K562 (cell line): ENCODE measurements at regions not wholly inside any gene's neighbourhood (a gene's known extent, or its start where the extent isn't known, plus 50 kb on each side); places are given as distances from the start of the nearest gene placed in this dataset.

Experiments
- BRD9 ChIP-seq: fragments of 450-650 bp; IDR thresholded peaks from 2 replicates; pipeline ENCODE4 v1.6.1; 2018; ENCODE audit warnings: low read depth; ENCODE audit not compliant: partially characterized antibody
- EP400 ChIP-seq: fragments of 450-650 bp; IDR thresholded peaks from 2 replicates; pipeline ENCODE4 v1.6.1; 2017; ENCODE audit warnings: antibody characterized with exemption, mild to moderate bottlenecking, moderate library complexity
- ERF ChIP-seq: fragments of 450-650 bp; formaldehyde crosslinking; IDR thresholded peaks from 2 replicates; pipeline ENCODE4 v1.4.0; 2020; ENCODE audit warnings: mild to moderate bottlenecking, mixed read lengths
- FOXK2 ChIP-seq, 2 experiments: fragments of 450-650 bp; IDR thresholded peaks in 1 of 2; conservative IDR thresholded peaks in 1 of 2; 2 replicates each; pipeline ENCODE4 v1.6.1; 2016; ENCODE audit warnings: low read depth in 2 of 2, mild to moderate bottlenecking in 1 of 2
- GABPB2 ChIP-seq: fragments of 250-450 bp; sonication (Bioruptor Pico); conservative IDR thresholded peaks from 2 replicates; pipeline ENCODE4 v1.5.1; 2021; ENCODE audit warnings: mild to moderate bottlenecking
- HMGXB4 ChIP-seq: sonication (generic); formaldehyde crosslinking; IDR thresholded peaks from 2 replicates; pipeline ENCODE4 v1.8.1; 2023; ENCODE audit warnings: mild to moderate bottlenecking, missing genetic modification reagents
- HNRNPLL ChIP-seq: fragments of 200-400 bp; formaldehyde crosslinking; IDR thresholded peaks from 2 replicates; pipeline ENCODE4 v1.6.1; 2017; ENCODE audit warnings: low read length, low read depth, mild to moderate bottlenecking; ENCODE audit not compliant: poor library complexity, severe bottlenecking
- JUND ChIP-seq, 2 experiments: IDR thresholded peaks; 2 replicates in 1 of 2; 3 replicates in 1 of 2; pipeline ENCODE4 v1.6.1; 2011; ENCODE audit warnings: borderline replicate concordance in 2 of 2, low read depth in 2 of 2, low read length in 2 of 2, improper control_type of control experiment in 1 of 2, missing biosample characterization in 1 of 2, missing genetic modification characterization in 1 of 2, missing genetic modification reagents in 1 of 2
- KLF16 ChIP-seq: IDR thresholded peaks from 2 replicates; pipeline ENCODE4 v1.6.1; 2016; ENCODE audit warnings: antibody characterized with exemption
- PML ChIP-seq: IDR thresholded peaks from 2 replicates; pipeline ENCODE4 v1.6.1; 2012; ENCODE audit warnings: low read length, inconsistent platforms
- RBM15 ChIP-seq: fragments of 200-400 bp; formaldehyde crosslinking; IDR thresholded peaks from 2 replicates; pipeline ENCODE4 v1.6.1; 2018; ENCODE audit warnings: mild to moderate bottlenecking, low read length, moderate library complexity; ENCODE audit not compliant: insufficient read depth
- SMAD2 ChIP-seq: fragments of 150-350 bp; IDR thresholded peaks from 2 replicates; pipeline ENCODE4 v1.6.1; 2014; ENCODE audit warnings: low read depth, mild to moderate bottlenecking, low read length
- SOX6 ChIP-seq: fragments of 450-650 bp; IDR thresholded peaks from 2 replicates; pipeline ENCODE4 v1.6.1; 2014; ENCODE audit warnings: mild to moderate bottlenecking
- SUPT5H ChIP-seq: fragments of 450-650 bp; IDR thresholded peaks from 2 replicates; pipeline ENCODE4 v1.6.1; 2016
- TEAD4 ChIP-seq, 2 experiments: sonication (generic) in 1 of 2; formaldehyde crosslinking in 1 of 2; IDR thresholded peaks; 2 replicates each; pipeline versions ENCODE4 v1.6.1 to v1.8.0; 2012 to 2022; ENCODE audit warnings: borderline replicate concordance in 1 of 2, inconsistent platforms in 1 of 2, low read length in 1 of 2, mild to moderate bottlenecking in 1 of 2, missing genetic modification reagents in 1 of 2
- ZFP1 ChIP-seq: fragments of 450-650 bp; formaldehyde crosslinking; IDR thresholded peaks from 2 replicates; pipeline ENCODE4 v1.4.0; 2020; ENCODE audit warnings: mild to moderate bottlenecking, mixed read lengths
- ZFP36 ChIP-seq: fragments of 150-350 bp; IDR thresholded peaks from 2 replicates; pipeline ENCODE4 v1.6.1; 2018; ENCODE audit warnings: low read length, low read depth; ENCODE audit not compliant: partially characterized antibody
- ZNF263 ChIP-seq: sonication (generic); formaldehyde crosslinking; IDR thresholded peaks from 2 replicates; pipeline ENCODE4 v1.8.0; 2022; ENCODE audit warnings: mild to moderate bottlenecking, missing genetic modification reagents, borderline replicate concordance
- ZNF584 ChIP-seq: fragments of 200-800 bp; sonication (Bioruptor generic); IDR thresholded peaks from 2 replicates; pipeline ENCODE4 v1.6.1; 2016; ENCODE audit warnings: low read depth, mild to moderate bottlenecking, missing genetic modification characterization, missing compliant biosample characterization
- ZNF589 ChIP-seq: fragments of 200-800 bp; sonication (Bioruptor generic); IDR thresholded peaks from 2 replicates; pipeline ENCODE4 v1.6.1; 2016; ENCODE audit warnings: low read depth, missing genetic modification characterization, missing compliant biosample characterization
- ZNF707 ChIP-seq: fragments of 250-450 bp; sonication (Bioruptor Pico); conservative IDR thresholded peaks from 2 replicates; pipeline ENCODE4 v1.8.0; 2022; ENCODE audit warnings: inconsistent platforms, mild to moderate bottlenecking, moderate library complexity
- ZNF764 ChIP-seq: fragments of 250-450 bp; sonication (Bioruptor Pico); IDR thresholded peaks from 2 replicates; pipeline ENCODE4 v1.4.0; 2020; ENCODE audit warnings: low read depth, mild to moderate bottlenecking, moderate library complexity
- ZSCAN32 ChIP-seq: fragments of 450-650 bp; formaldehyde crosslinking; IDR thresholded peaks from 2 replicates; pipeline ENCODE4 v1.4.0; 2020; ENCODE audit warnings: mild to moderate bottlenecking, moderate library complexity
- TF ChIP-seq, protein P1 (sequence below): IDR thresholded peaks from 3 replicates; pipeline ENCODE4 v1.6.1; 2011; ENCODE audit warnings: borderline replicate concordance, mild to moderate bottlenecking; ENCODE audit not compliant: insufficient read length, insufficient read depth
- TF ChIP-seq, protein P2 (sequence below): sonication (generic); formaldehyde crosslinking; IDR thresholded peaks from 2 replicates; pipeline ENCODE4 v1.9.0; 2022; ENCODE audit warnings: mild to moderate bottlenecking, missing genetic modification reagents

GRCh38 chr6:27687154-27688013 is 214.5 kb upstream of the ZNF184 start (continued):
- TF ChIP-seq, protein P1, sequence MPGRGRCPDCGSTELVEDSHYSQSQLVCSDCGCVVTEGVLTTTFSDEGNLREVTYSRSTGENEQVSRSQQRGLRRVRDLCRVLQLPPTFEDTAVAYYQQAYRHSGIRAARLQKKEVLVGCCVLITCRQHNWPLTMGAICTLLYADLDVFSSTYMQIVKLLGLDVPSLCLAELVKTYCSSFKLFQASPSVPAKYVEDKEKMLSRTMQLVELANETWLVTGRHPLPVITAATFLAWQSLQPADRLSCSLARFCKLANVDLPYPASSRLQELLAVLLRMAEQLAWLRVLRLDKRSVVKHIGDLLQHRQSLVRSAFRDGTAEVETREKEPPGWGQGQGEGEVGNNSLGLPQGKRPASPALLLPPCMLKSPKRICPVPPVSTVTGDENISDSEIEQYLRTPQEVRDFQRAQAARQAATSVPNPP = no peak
- TF ChIP-seq ZNF584 (CRISPR knock-in tag) (no peak), KLF16 (peak; percentile 37; the same call in 1 of the 2 replicates), ZSCAN32 (peak; percentile 36; the same call in 1 of the 2 replicates), GABPB2 (CRISPR knock-in tag) (no peak), HNRNPLL (peak; percentile 64), ZNF707 (CRISPR knock-in tag) (no peak), EP400 (peak; percentile 23; the same call in 1 of the 2 replicates), SMAD2 (no peak), SOX6 (peak; percentile 95), ZNF263 (CRISPR knock-in tag) (peak; percentile 16; the same call in 1 of the 2 replicates), ERF (CRISPR knock-in tag) (0 out of 2 replicates have a peak, but pooled peaks have one; percentile 60), RBM15 (no peak), SUPT5H (no peak), ZFP1 (no peak), FOXK2 (conservative IDR thresholded peaks at IDR 0.05 in 1 of 2, IDR thresholded peaks at IDR 0.05 in 1 of 2; ENCODE audit: low read depth in 2 of 2) (peak; percentile 22 to 45; a peak in 2 of 4 replicates), ZFP36 (peak; percentile 27), ZNF589 (CRISPR knock-in tag) (0 out of 2 replicates have a peak, but pooled peaks have one; percentile 21), JUND (IDR thresholded peaks at IDR 0.05; ENCODE audit: borderline replicate concordance, low read depth, low read length) (peak; percentile 51), JUND (tag; IDR thresholded peaks at IDR 0.05; ENCODE audit: borderline replicate concordance, low read depth, low read length) (no peak; the same call in 2 of the 3 replicates), TEAD4 (IDR thresholded peaks at IDR 0.05; ENCODE audit: low read length) (0 out of 2 replicates have a peak, but pooled peaks have one; percentile 8), TEAD4 (CRISPR knock-in tag; IDR thresholded peaks at IDR 0.05; ENCODE audit: borderline replicate concordance) (no peak), BRD9 (no peak), PML (no peak), HMGXB4 (CRISPR knock-in tag) (0 out of 2 replicates have a peak, but pooled peaks have one; percentile 17), ZNF764 (CRISPR knock-in tag) (no peak)
- TF ChIP-seq, protein P2, sequence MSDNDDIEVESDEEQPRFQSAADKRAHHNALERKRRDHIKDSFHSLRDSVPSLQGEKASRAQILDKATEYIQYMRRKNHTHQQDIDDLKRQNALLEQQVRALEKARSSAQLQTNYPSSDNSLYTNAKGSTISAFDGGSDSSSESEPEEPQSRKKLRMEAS (CRISPR knock-in tag) = 0 out of 2 replicates have a peak, but pooled peaks have one; percentile 34
